ENCODE measurements at regions not wholly inside any gene's neighbourhood (a gene's known extent, or its start where the extent isn't known, plus 50 kb on each side); places are given as distances from the start of the nearest gene placed in this dataset.

- Histone ChIP-seq H3K27me3 (no peaks in the 10 kb centered on the region), H3K9ac (no peak overlapping the region), H3K4me1 (no peaks in the 10 kb centered on the region), H3K27ac (no peak overlapping the region), H4K20me1 (ENCODE audit: low read depth) (no peaks in the 10 kb centered on the region), H3K36me3 (no peaks in the 10 kb centered on the region), H3K9me3 (ENCODE audit: low read depth) (no peaks in the 10 kb centered on the region), H3K4me2 (no peak overlapping the region), H2AFZ (replicated peaks) (no peak overlapping the region), H3F3A (ENCODE audit: low read depth) (peaks cover 12% of the 10 kb centered on the region), H3K4me3 (no peak overlapping the region), H3K79me2 (ENCODE audit: low read depth) (no peaks in the 10 kb centered on the region)
- Mint-ChIP-seq H3K27ac (no peak overlapping the region), H3K36me3 (no peaks in the 10 kb centered on the region), H3K4me3 (no peak overlapping the region), H3K4me1 (no peaks in the 10 kb centered on the region), H3K9me3 (peaks cover 16% of the 10 kb centered on the region), H3K27me3 (ENCODE audit: insufficient read depth, low read depth) (peaks cover 4% of the 10 kb centered on the region)
- no peak for DNase-seq (ENCODE audit: low spot score)
- TF ChIP-seq CTCF (IDR thresholded peaks at IDR 0.05) (no peak), EZH2phosphoT487 (IDR thresholded peaks at IDR 0.05) (no peak), EZH2 (IDR thresholded peaks at IDR 0.05) (no peak)
These were observed 113.4 kb downstream of the SPTSSA start for GRCh38 chr14:34348592-34348991.

- Histone ChIP-seq H4K20me1 (ENCODE audit: low read depth) (no peaks in the 10 kb centered on the region), H3K79me2 (ENCODE audit: low read depth) (no peaks in the 10 kb centered on the region), H3F3A (ENCODE audit: low read depth) (peaks cover 12% of the 10 kb centered on the region), H2AFZ (replicated peaks) (no peak overlapping the region), H3K9me3 (ENCODE audit: low read depth) (no peaks in the 10 kb centered on the region), H3K4me2 (no peak overlapping the region), H3K4me1 (no peaks in the 10 kb centered on the region), H3K9ac (no peak overlapping the region), H3K27me3 (no peaks in the 10 kb centered on the region), H3K4me3 (no peak overlapping the region), H3K27ac (no peak overlapping the region), H3K36me3 (no peaks in the 10 kb centered on the region)
- H3K27ac Mint-ChIP-seq, result no peak overlapping the region
- TF ChIP-seq EZH2 (IDR thresholded peaks at IDR 0.05) (no peak), EZH2phosphoT487 (IDR thresholded peaks at IDR 0.05) (no peak), CTCF (IDR thresholded peaks at IDR 0.05) (no peak)
- no peaks in the 10 kb centered on the region for H3K36me3 Mint-ChIP-seq
- H3K4me3 Mint-ChIP-seq, result no peak overlapping the region
- no peak for DNase-seq (ENCODE audit: low spot score)
- peaks cover 21% of the 10 kb centered on the region for H3K9me3 Mint-ChIP-seq
- H3K27me3 Mint-ChIP-seq (ENCODE audit: insufficient read depth, low read depth), result peaks cover 4% of the 10 kb centered on the region
- H3K4me1 Mint-ChIP-seq, result no peaks in the 10 kb centered on the region
These were observed 114.4 kb downstream of the SPTSSA start for GRCh38 chr14:34347683-34348082.

- no peak overlapping the region for H3K27ac Mint-ChIP-seq
These were observed 116.1 kb downstream of the SPTSSA start for GRCh38 chr14:34345718-34346465.

More at GRCh38 chr14:34345718-34346465, 116.1 kb downstream of the SPTSSA start:
- Histone ChIP-seq H3K79me2 (ENCODE audit: low read depth) (no peaks in the 10 kb centered on the region), H3K27me3 (no peaks in the 10 kb centered on the region), H4K20me1 (ENCODE audit: low read depth) (no peaks in the 10 kb centered on the region), H3K4me1 (no peaks in the 10 kb centered on the region), H3K27ac (no peak overlapping the region), H3K4me3 (no peak overlapping the region), H3K36me3 (no peaks in the 10 kb centered on the region), H3K9ac (no peak overlapping the region), H2AFZ (replicated peaks) (no peak overlapping the region), H3K4me2 (no peak overlapping the region), H3K9me3 (ENCODE audit: low read depth) (peaks cover 4% of the 10 kb centered on the region), H3F3A (ENCODE audit: low read depth) (peaks cover 9% of the 10 kb centered on the region)
- no peaks in the 10 kb centered on the region for H3K36me3 Mint-ChIP-seq
- peaks cover 4% of the 10 kb centered on the region for H3K27me3 Mint-ChIP-seq (ENCODE audit: insufficient read depth, low read depth)
- DNase-seq (ENCODE audit: low spot score), result no peak
- TF ChIP-seq EZH2phosphoT487 (IDR thresholded peaks at IDR 0.05) (no peak), CTCF (IDR thresholded peaks at IDR 0.05) (no peak), EZH2 (IDR thresholded peaks at IDR 0.05) (no peak)
- H3K4me1 Mint-ChIP-seq, result no peaks in the 10 kb centered on the region
- peaks cover 29% of the 10 kb centered on the region for H3K9me3 Mint-ChIP-seq
- no peak overlapping the region for H3K4me3 Mint-ChIP-seq
